ENCODE measurements at regions not wholly inside any gene's neighbourhood (a gene's known extent, or its start where the extent isn't known, plus 50 kb on each side); places are given as distances from the start of the nearest gene placed in this dataset.

- no peak overlapping the region for H3K4me3 ChIP-seq
- no peaks in the 10 kb centered on the region for H3K27me3 ChIP-seq
- TF ChIP-seq CTCF (IDR thresholded peaks at IDR 0.05): no peak
- H3K36me3 ChIP-seq: no peaks in the 10 kb centered on the region
- H3K4me1 ChIP-seq: peaks cover 0 to 8% (median 0%) of the 10 kb centered on the region in 4 donors
- H3K9me3 ChIP-seq: no peaks in the 10 kb centered on the region
- DNase-seq: no peak
- intact Hi-C loops (cut with DNase I; ENCODE audit: low total_unique reads): no loop called here
- H3K27ac ChIP-seq: no peak overlapping the region
Observed at GRCh38 chr4:184939978-184940377, 78.3 kb upstream of the HELT start.

GRCh38 chr4:184940500-184940899 is 77.8 kb upstream of the HELT start:
- intact Hi-C loops (cut with DNase I; ENCODE audit: low total_unique reads): no loop called here
- Histone ChIP-seq H3K36me3 (no peaks in the 10 kb centered on the region), H3K4me1 (peaks cover 0 to 8% (median 0%) of the 10 kb centered on the region in 4 donors), H3K4me3 (no peak overlapping the region), H3K9me3 (no peaks in the 10 kb centered on the region), H3K27ac (no peak overlapping the region), H3K27me3 (no peaks in the 10 kb centered on the region)
- TF ChIP-seq CTCF (IDR thresholded peaks at IDR 0.05): no peak
- DNase-seq: no peak

GRCh38 chr4:184941671-184942418 is 76.4 kb upstream of the HELT start:
- Histone ChIP-seq H3K4me1 (peaks cover 0 to 8% (median 0%) of the 10 kb centered on the region in 4 donors), H3K27me3 (no peaks in the 10 kb centered on the region)
- intact Hi-C loops (cut with DNase I; ENCODE audit: low total_unique reads): no loop called here

GRCh38 chr4:184942444-184943425 is 75.6 kb upstream of the HELT start:
- H3K4me1 ChIP-seq: peaks cover 0 to 1% (median 0%) of the 10 kb centered on the region in 4 donors
- H3K9me3 ChIP-seq: no peaks in the 10 kb centered on the region
- TF ChIP-seq CTCF (IDR thresholded peaks at IDR 0.05): no peak
- intact Hi-C loops (cut with DNase I; ENCODE audit: low total_unique reads): no loop called here
- H3K36me3 ChIP-seq: no peaks in the 10 kb centered on the region
- H3K27me3 ChIP-seq: no peaks in the 10 kb centered on the region
- no peak overlapping the region for H3K27ac ChIP-seq
- no peak for DNase-seq
- no peak overlapping the region for H3K4me3 ChIP-seq

More at GRCh38 chr4:184941671-184942418, 76.4 kb upstream of the HELT start:
- DNase-seq: no peak
- Histone ChIP-seq H3K4me3 (no peak overlapping the region), H3K36me3 (no peaks in the 10 kb centered on the region), H3K9me3 (no peaks in the 10 kb centered on the region), H3K27ac (no peak overlapping the region)
- no peak for TF ChIP-seq CTCF (IDR thresholded peaks at IDR 0.05)

- intact Hi-C loops (cut with DNase I; ENCODE audit: low total_unique reads): no loop called here
- H3K9me3 ChIP-seq: no peaks in the 10 kb centered on the region
- TF ChIP-seq CTCF (IDR thresholded peaks at IDR 0.05): no peak
- H3K4me1 ChIP-seq: no peaks in the 10 kb centered on the region
- no peak overlapping the region for H3K27ac ChIP-seq
- H3K36me3 ChIP-seq: no peaks in the 10 kb centered on the region
- no peak for DNase-seq
- H3K27me3 ChIP-seq: no peaks in the 10 kb centered on the region
- no peak overlapping the region for H3K4me3 ChIP-seq
Observed at GRCh38 chr4:184949020-184949419, 69.3 kb upstream of the HELT start.
